Left lung (tissue), 4 donors: ENCODE measurements at regions not wholly inside any gene's neighbourhood (a gene's known extent, or its start where the extent isn't known, plus 50 kb on each side); places are given as distances from the start of the nearest gene placed in this dataset.
"Not testable (repeated sequence)": the region's sequence is repeated elsewhere in the genome, so short reads cannot be mapped to it uniquely, and the experiment has no call there.

Experiments
- ATAC-seq: fragments of 200-7000 bp; cut with Tn5 transposase; one replicate; pipeline ENCODE4 v1.9.1; 2020; ENCODE audit warnings: moderate library complexity
- DNase-seq, 4 donors: peaks; one replicate each; pipeline ENCODE4 v3.0.0-alpha.2; 2013 to 2020
- H3K27ac ChIP-seq, 2 donors: fragments of 200-600 bp; sonication (generic) in 1 of 2; one replicate each; pipeline versions ENCODE4 v1.5.0 to v1.8.0; 2020 to 2021
- H3K27me3 ChIP-seq, 2 donors: fragments of 200-600 bp; sonication (generic) in 1 of 2; one replicate each; pipeline versions ENCODE4 v1.5.0 to v1.8.0; 2020 to 2021
- H3K36me3 ChIP-seq, 2 donors: fragments of 200-600 bp; sonication (generic) in 1 of 2; one replicate each; pipeline versions ENCODE4 v1.5.0 to v1.8.0; 2020 to 2021
- H3K4me1 ChIP-seq, 2 donors: fragments of 200-600 bp; one replicate each; pipeline ENCODE4 v1.8.0; 2021
- H3K4me3 ChIP-seq, 2 donors: fragments of 200-600 bp; sonication (generic) in 1 of 2; one replicate each; pipeline versions ENCODE4 v1.5.0 to v1.8.0; 2020 to 2021; ENCODE audit warnings: mild to moderate bottlenecking in 1 of 2
- H3K9me3 ChIP-seq, 2 donors: fragments of 200-600 bp; sonication (generic) in 1 of 2; one replicate each; pipeline versions ENCODE4 v1.5.0 to v1.8.0; 2020 to 2021
- CTCF ChIP-seq, 2 donors: fragments of 200-600 bp; sonication (generic) in 1 of 2; IDR thresholded peaks; one replicate each; pipeline versions ENCODE4 v1.5.0 to v1.8.0; 2021; ENCODE audit warnings: antibody characterized with exemption in 2 of 2
- intact Hi-C, 2 donors: fragments of 100-400 bp; cut with DNase I; formaldehyde crosslinking; loops; one replicate each; pipeline versions ENCODE4 v1.11.2 to v1.14.2; 2022
- donor health status: DM: no; HTN: yes; CAD: no.
- donor health status: DM: no; HTN: no; CAD: no.

DNA sequence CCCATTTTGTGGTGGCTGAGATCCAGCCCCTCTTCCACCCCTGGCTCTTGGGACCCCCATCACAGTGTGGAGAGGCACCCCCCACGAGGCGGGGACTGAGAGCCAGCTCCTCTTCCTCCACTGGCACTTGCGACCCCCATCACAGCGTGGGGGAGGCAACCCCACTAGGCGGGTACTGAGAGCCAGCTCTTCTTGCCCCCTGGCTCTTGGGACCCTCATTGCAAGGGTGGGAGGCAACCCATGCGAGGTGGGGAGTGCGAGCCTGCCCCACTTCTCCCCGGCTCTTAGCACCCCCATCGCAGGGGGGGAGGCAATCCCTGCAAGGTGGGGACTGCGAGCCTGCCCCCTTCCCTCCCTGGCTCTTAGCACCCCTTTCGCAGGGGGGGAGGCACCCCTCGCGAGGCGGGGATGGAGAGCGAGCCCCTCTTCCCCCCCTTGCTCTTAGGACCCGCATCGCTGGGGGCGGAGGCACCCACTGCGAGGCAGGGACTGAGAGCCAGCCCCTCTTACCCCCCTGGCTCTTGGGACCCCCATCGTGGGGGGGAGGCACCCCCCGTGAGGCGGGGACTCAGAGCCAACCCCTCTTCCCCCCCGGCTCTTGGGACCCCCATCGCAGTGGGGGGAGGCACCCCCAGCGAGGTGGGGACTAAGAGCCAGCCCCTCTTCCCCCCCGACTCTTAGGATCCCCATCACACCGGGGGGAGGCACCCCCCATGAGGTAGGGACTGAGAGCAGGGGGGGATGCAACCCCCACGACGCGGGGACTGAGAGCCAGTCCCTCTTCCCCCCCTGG is 364.6 kb upstream of the SPRY2 start:
- DNase-seq (peak in 1 of 4 donors; percentile 50), ATAC-seq (no peak)
- Histone ChIP-seq H3K9me3 (peaks cover 0 to 17% of the 10 kb centered on the region in 2 donors), H3K27me3 (no peaks in the 10 kb centered on the region), H3K4me3 (no peak overlapping the region), H3K27ac (no peak overlapping the region), H3K4me1 (no peaks in the 10 kb centered on the region), H3K36me3 (no peaks in the 10 kb centered on the region)
- no peak for TF ChIP-seq CTCF (IDR thresholded peaks at IDR 0.05)
- intact Hi-C loops: no loop called here

GRCh38 chr13:80704369-80704768 is 363.4 kb upstream of the SPRY2 start:
- TF ChIP-seq CTCF (IDR thresholded peaks at IDR 0.05): no peak
- Histone ChIP-seq H3K27ac (no peak overlapping the region), H3K27me3 (no peaks in the 10 kb centered on the region), H3K36me3 (no peaks in the 10 kb centered on the region), H3K9me3 (peaks cover 0 to 22% of the 10 kb centered on the region in 2 donors), H3K4me1 (no peaks in the 10 kb centered on the region), H3K4me3 (no peak overlapping the region)
- peak in 1 of 4 donors; percentile 50 for DNase-seq
- ATAC-seq: no peak
- intact Hi-C loops: no loop called here

GRCh38 chr13:80695841-80696240 is 354.9 kb upstream of the SPRY2 start:
- TF ChIP-seq CTCF (IDR thresholded peaks at IDR 0.05): no peak
- H3K27ac ChIP-seq: no peak overlapping the region
- H3K4me3 ChIP-seq: no peak overlapping the region
- H3K4me1 ChIP-seq: no peaks in the 10 kb centered on the region
- H3K36me3 ChIP-seq: no peaks in the 10 kb centered on the region
- peaks cover 0 to 19% of the 10 kb centered on the region in 2 donors for H3K9me3 ChIP-seq
- DNase-seq (no peak), ATAC-seq (no peak)
- no peaks in the 10 kb centered on the region for H3K27me3 ChIP-seq
- intact Hi-C loops: no loop called here

DNA sequence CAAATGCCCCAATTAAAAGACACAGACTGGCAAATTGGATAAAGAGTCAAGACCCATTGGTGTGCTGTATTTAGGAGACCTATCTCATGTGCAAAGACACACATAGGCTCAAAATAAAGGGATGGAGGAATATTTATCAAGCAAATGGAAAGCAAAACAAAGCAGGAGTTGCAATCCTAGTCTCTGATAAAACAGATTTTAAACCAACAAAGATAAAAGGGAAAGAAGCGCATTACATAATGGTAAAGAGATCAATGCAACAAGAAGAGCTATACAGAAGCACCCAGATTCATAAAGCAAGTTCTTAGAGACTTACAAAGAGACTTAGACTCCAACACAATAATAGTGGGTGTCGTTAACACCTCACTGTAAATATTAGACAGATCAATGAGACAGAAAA is 350.9 kb upstream of the SPRY2 start:
- not testable (repeated sequence) for ATAC-seq

DNA sequence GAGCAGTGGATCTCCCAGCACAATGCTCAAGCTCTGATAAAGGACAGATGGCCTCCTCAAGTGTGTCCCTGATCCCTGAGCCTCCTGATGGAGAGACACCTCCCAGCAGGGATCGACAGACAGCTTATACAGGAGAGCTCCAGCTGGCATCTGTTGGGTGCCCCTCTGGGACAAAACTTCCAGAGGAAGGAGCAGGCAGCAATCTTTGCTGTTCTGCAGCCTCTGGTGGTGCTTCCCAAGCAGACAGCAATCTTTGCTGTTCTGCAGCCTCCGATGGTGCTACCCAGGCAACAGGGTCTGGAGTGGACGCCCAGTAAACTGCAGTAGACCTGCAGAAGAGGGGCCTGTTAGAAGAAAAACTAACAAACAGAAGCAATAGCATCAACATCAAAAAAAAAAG is 349.3 kb upstream of the SPRY2 start:
- intact Hi-C loops: no loop called here
- no peak for TF ChIP-seq CTCF (IDR thresholded peaks at IDR 0.05)
- no peaks in the 10 kb centered on the region for H3K36me3 ChIP-seq
- H3K27me3 ChIP-seq: no peaks in the 10 kb centered on the region
- no peak overlapping the region for H3K27ac ChIP-seq
- ATAC-seq (no peak), DNase-seq (no peak)
- no peaks in the 10 kb centered on the region for H3K4me1 ChIP-seq
- H3K4me3 ChIP-seq: no peak overlapping the region
- H3K9me3 ChIP-seq: peaks cover 0 to 24% of the 10 kb centered on the region in 2 donors

More for the DNA sequence above, 350.9 kb upstream of the SPRY2 start:
- DNase-seq, H3K36me3 ChIP-seq, H3K4me3 ChIP-seq, H3K4me1 ChIP-seq, H3K27me3 ChIP-seq, intact Hi-C loops, H3K27ac ChIP-seq: not testable (repeated sequence)
- H3K9me3 ChIP-seq: peaks cover 0 to 24% of the 10 kb centered on the region in 2 donors

DNA sequence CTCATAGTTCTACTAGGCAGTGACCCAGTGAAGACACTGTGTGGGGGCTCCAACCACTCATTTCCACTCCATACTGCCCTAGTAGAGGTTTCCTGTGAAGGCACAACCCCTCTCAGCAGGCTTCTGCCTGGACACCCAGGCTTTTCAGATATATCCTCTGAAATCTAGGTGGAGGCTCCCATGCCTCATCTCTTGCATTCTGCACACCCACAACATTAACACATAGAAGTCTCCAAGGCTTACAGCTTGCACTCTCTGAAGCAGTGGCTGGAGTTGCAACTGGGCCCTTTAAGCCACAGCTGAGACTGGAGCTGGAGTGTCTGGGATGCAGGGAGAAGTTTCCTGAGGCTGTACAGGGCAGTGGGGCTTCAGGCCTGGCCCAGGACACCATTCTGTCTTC is 347.7 kb upstream of the SPRY2 start:
- Histone ChIP-seq H3K27ac (no peak overlapping the region), H3K4me3 (no peak overlapping the region), H3K9me3 (peaks cover 0 to 24% of the 10 kb centered on the region in 2 donors), H3K4me1 (no peaks in the 10 kb centered on the region), H3K27me3 (no peaks in the 10 kb centered on the region), H3K36me3 (no peaks in the 10 kb centered on the region)
- no peak for TF ChIP-seq CTCF (IDR thresholded peaks at IDR 0.05)
- intact Hi-C loops: no loop called here
- DNase-seq (no peak), ATAC-seq (no peak)
